ENCODE measurements at regions not wholly inside any gene's neighbourhood (a gene's known extent, or its start where the extent isn't known, plus 50 kb on each side); places are given as distances from the start of the nearest gene placed in this dataset.

GRCh38 chr18:79586436-79587225, 93.0 kb upstream of the CTDP1 start:
- no peaks in the 10 kb centered on the region for H3K27me3 ChIP-seq
- 87 to 90% methylated on average over 20 to 24 of the region's 34 CpGs for WGBS, 2 donors
- no peak overlapping the region for H3K27ac ChIP-seq
- H3K4me3 ChIP-seq = no peak overlapping the region
- DNase-seq (ENCODE audit: low spot score in 2 of 2) = peak in 1 of 2 donors; percentile 6
- peaks cover 0 to 41% (median 16%) of the 10 kb centered on the region in 4 donors for H3K4me1 ChIP-seq
- no peak for TF ChIP-seq EP300 (IDR thresholded peaks at IDR 0.05)
- no peak for TF ChIP-seq POLR2A (IDR thresholded peaks at IDR 0.05)
- TF ChIP-seq CTCF (IDR thresholded peaks at IDR 0.05) = no peak
- H3K36me3 ChIP-seq = no peaks in the 10 kb centered on the region
- no peaks in the 10 kb centered on the region for H3K9me3 ChIP-seq

GRCh38 chr18:79587226-79587741, 92.3 kb upstream of the CTDP1 start:
- WGBS, 2 donors = 85 to 90% methylated on average over 6 to 12 of the region's 16 CpGs
- H3K27ac ChIP-seq = peak overlapping the region in 1 of 4 donors; percentile 64
- H3K27me3 ChIP-seq = no peaks in the 10 kb centered on the region
- TF ChIP-seq EP300 (IDR thresholded peaks at IDR 0.05) = no peak
- TF ChIP-seq POLR2A (IDR thresholded peaks at IDR 0.05) = no peak
- no peak for TF ChIP-seq CTCF (IDR thresholded peaks at IDR 0.05)
- H3K36me3 ChIP-seq = no peaks in the 10 kb centered on the region
- H3K4me3 ChIP-seq = no peak overlapping the region
- peak in 1 of 2 donors; percentile 8 for DNase-seq (ENCODE audit: low spot score in 2 of 2)
- H3K9me3 ChIP-seq = no peaks in the 10 kb centered on the region
- H3K4me1 ChIP-seq = peaks cover 0 to 41% (median 16%) of the 10 kb centered on the region in 4 donors

GRCh38 chr18:79587779-79588635, 91.6 kb upstream of the CTDP1 start:
- no peaks in the 10 kb centered on the region for H3K27me3 ChIP-seq
- H3K36me3 ChIP-seq = no peaks in the 10 kb centered on the region
- peaks cover 0 to 38% (median 16%) of the 10 kb centered on the region in 4 donors for H3K4me1 ChIP-seq
- DNase-seq (ENCODE audit: low spot score in 2 of 2) = peak in 1 of 2 donors; percentile 12
- peak overlapping the region in 3 of 4 donors; percentile 17 to 64 (median 49) for H3K27ac ChIP-seq
- 84% methylated on average over 30 to 31 of the region's 32 CpGs for WGBS, 2 donors
- peaks cover 0 to 4% (median 2%) of the 10 kb centered on the region in 4 donors for H3K9me3 ChIP-seq
- H3K4me3 ChIP-seq = no peak overlapping the region
- no peak for TF ChIP-seq POLR2A (IDR thresholded peaks at IDR 0.05)
- TF ChIP-seq CTCF (IDR thresholded peaks at IDR 0.05) = no peak
- TF ChIP-seq EP300 (IDR thresholded peaks at IDR 0.05) = no peak

- Histone ChIP-seq H3K27me3 (no peaks in the 10 kb centered on the region), H3K4me3 (no peak overlapping the region), H3K4me1 (peaks cover 0 to 34% (median 16%) of the 10 kb centered on the region in 4 donors), H3K27ac (peak overlapping the region in 3 of 4 donors; percentile 17 to 64 (median 49)), H3K36me3 (no peaks in the 10 kb centered on the region), H3K9me3 (peaks cover 0 to 7% (median 2%) of the 10 kb centered on the region in 4 donors)
- peak; percentile 79 to 84 for DNase-seq (ENCODE audit: low spot score in 2 of 2)
- WGBS, 2 donors = 21 to 28% methylated on average over 37 to 38 of the region's 38 CpGs
- TF ChIP-seq POLR2A (IDR thresholded peaks at IDR 0.05) (no peak), CTCF (IDR thresholded peaks at IDR 0.05) (peak in 1 of 5 experiments; percentile 18), EP300 (IDR thresholded peaks at IDR 0.05) (peak in 1 of 2 donors; percentile 95)
These were observed 90.7 kb upstream of the CTDP1 start for GRCh38 chr18:79588636-79589481.

Data from tibial nerve (tissue), 4 donors.